ENCODE measurements at regions not wholly inside any gene's neighbourhood (a gene's known extent, or its start where the extent isn't known, plus 50 kb on each side); places are given as distances from the start of the nearest gene placed in this dataset.
A peak's percentile ranks its signal among the peaks of the same experiment; 100 is the strongest.

DNA sequence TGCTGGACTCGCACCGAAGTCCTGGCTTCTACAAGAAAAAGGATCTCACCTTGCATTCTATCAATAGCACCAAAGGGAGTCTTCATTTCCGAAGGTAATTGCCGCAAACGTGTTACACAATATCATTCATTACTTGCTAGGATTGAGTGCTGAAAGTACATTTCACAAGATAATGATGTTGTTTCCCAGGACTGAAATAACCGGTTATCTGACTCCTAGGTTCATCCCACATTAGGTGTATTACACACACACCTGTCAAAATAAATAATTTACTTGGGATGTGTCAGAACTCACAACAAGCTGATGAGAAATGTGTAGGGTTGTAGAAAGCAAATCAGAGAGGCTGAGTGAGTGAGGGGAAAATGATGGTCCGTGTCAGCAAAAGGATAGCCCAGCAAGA is 219.4 kb upstream of the RHOBTB1 start:
- no peak for DNase-seq (ENCODE audit: low spot score)
- no TSS peak for BruUV-seq (replicated peaks)
- no peaks in the 10 kb centered on the region for H3K36me3 ChIP-seq (ENCODE audit: insufficient read depth, low read length, poor library complexity, severe bottlenecking)
- POLR2A ChIA-PET (ENCODE audit: low non-redundant PET), result no interaction called here
- TF ChIP-seq, protein P1, sequence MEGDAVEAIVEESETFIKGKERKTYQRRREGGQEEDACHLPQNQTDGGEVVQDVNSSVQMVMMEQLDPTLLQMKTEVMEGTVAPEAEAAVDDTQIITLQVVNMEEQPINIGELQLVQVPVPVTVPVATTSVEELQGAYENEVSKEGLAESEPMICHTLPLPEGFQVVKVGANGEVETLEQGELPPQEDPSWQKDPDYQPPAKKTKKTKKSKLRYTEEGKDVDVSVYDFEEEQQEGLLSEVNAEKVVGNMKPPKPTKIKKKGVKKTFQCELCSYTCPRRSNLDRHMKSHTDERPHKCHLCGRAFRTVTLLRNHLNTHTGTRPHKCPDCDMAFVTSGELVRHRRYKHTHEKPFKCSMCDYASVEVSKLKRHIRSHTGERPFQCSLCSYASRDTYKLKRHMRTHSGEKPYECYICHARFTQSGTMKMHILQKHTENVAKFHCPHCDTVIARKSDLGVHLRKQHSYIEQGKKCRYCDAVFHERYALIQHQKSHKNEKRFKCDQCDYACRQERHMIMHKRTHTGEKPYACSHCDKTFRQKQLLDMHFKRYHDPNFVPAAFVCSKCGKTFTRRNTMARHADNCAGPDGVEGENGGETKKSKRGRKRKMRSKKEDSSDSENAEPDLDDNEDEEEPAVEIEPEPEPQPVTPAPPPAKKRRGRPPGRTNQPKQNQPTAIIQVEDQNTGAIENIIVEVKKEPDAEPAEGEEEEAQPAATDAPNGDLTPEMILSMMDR (conservative IDR thresholded peaks at IDR 0.05; ENCODE audit: low read depth, low read length), result no peak
- no peak for TF ChIP-seq EZH2 (IDR thresholded peaks at IDR 0.05; ENCODE audit: borderline replicate concordance, low read depth, low read length, poor library complexity, severe bottlenecking)
- no peak overlapping the region for H3K4me3 ChIP-seq (ENCODE audit: low read depth, low read length, poor library complexity, severe bottlenecking)
- intact Hi-C loops (cut with micrococcal nuclease; ENCODE audit: unreplicated experiment), result no loop called here
- H3K27me3 ChIP-seq (replicated peaks; ENCODE audit: insufficient read depth, low read depth, low read length, poor library complexity), result no peaks in the 10 kb centered on the region
- H3K4me1 ChIP-seq (ENCODE audit: insufficient read depth, low read length, poor library complexity, severe bottlenecking), result peaks cover 18% of the 10 kb centered on the region
- peaks cover 4% of the 10 kb centered on the region for H3K9me3 ChIP-seq (ENCODE audit: low read depth, low read length, poor library complexity, severe bottlenecking)
- CTCF ChIA-PET, result no interaction called here
- no peak overlapping the region for H3K27ac ChIP-seq (ENCODE audit: low read depth, low read length, poor library complexity, severe bottlenecking)

DNA sequence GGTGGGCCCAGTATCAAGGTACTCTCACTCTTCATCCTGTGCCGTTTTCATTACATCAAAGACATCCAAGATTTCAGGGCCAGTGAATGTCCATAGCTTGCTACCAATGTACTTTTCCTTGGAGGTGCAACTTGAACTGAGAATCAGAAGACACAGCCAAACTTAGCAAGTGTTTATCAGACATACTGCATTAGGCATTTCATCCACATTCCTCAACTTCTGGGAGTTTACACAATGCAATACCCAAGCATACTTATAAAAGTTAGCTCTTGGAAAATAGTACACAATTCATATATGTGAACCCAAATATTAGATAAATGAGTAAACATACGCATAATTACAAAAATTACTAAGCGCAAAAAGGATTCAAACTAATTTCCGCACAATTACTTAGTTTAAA is 216.3 kb upstream of the RHOBTB1 start:
- Histone ChIP-seq H3K36me3 (ENCODE audit: insufficient read depth, low read length, poor library complexity, severe bottlenecking) (no peaks in the 10 kb centered on the region), H3K9me3 (ENCODE audit: low read depth, low read length, poor library complexity, severe bottlenecking) (no peaks in the 10 kb centered on the region), H3K4me3 (ENCODE audit: low read depth, low read length, poor library complexity, severe bottlenecking) (no peak overlapping the region), H3K27ac (ENCODE audit: low read depth, low read length, poor library complexity, severe bottlenecking) (no peak overlapping the region), H3K27me3 (replicated peaks; ENCODE audit: insufficient read depth, low read depth, low read length, poor library complexity) (no peaks in the 10 kb centered on the region), H3K4me1 (ENCODE audit: insufficient read depth, low read length, poor library complexity, severe bottlenecking) (peaks cover 36% of the 10 kb centered on the region)
- ChIA-PET CTCF (no interaction called here), POLR2A (ENCODE audit: low non-redundant PET) (no interaction called here)
- intact Hi-C loops (cut with micrococcal nuclease; ENCODE audit: unreplicated experiment), result no loop called here
- TF ChIP-seq EZH2 (IDR thresholded peaks at IDR 0.05; ENCODE audit: borderline replicate concordance, low read depth, low read length, poor library complexity, severe bottlenecking), result no peak
- TF ChIP-seq, protein P1 (conservative IDR thresholded peaks at IDR 0.05; ENCODE audit: low read depth, low read length), result no peak
- DNase-seq (ENCODE audit: low spot score), result no peak
- no TSS peak for BruUV-seq (replicated peaks)

DNA sequence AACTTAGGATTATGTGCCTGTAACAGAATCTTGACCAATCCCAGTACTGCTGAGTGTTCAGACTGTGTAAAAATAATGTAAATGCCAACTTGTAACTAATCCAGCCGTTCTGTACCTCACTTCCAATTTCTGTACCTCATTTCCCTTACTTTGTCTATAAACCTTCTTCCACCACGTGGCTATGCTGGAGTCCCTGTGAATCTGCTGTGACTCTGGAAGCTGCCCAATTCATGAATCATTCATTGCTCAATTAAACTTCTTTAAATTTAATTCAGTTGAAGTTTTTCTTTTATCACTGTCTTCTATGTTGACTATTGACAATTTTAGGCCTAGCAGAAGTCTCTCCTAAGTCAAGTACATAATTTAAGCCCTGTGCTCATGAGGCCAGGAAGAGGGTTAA is 215.3 kb upstream of the RHOBTB1 start:
- TF ChIP-seq, protein P1 (conservative IDR thresholded peaks at IDR 0.05; ENCODE audit: low read depth, low read length), result no peak
- no peak for TF ChIP-seq EZH2 (IDR thresholded peaks at IDR 0.05; ENCODE audit: borderline replicate concordance, low read depth, low read length, poor library complexity, severe bottlenecking)
- Histone ChIP-seq H3K36me3 (ENCODE audit: insufficient read depth, low read length, poor library complexity, severe bottlenecking) (no peaks in the 10 kb centered on the region), H3K4me3 (ENCODE audit: low read depth, low read length, poor library complexity, severe bottlenecking) (no peak overlapping the region), H3K27ac (ENCODE audit: low read depth, low read length, poor library complexity, severe bottlenecking) (no peak overlapping the region), H3K27me3 (replicated peaks; ENCODE audit: insufficient read depth, low read depth, low read length, poor library complexity) (no peaks in the 10 kb centered on the region), H3K9me3 (ENCODE audit: low read depth, low read length, poor library complexity, severe bottlenecking) (no peaks in the 10 kb centered on the region), H3K4me1 (ENCODE audit: insufficient read depth, low read length, poor library complexity, severe bottlenecking) (peaks cover 34% of the 10 kb centered on the region)
- intact Hi-C loops (cut with micrococcal nuclease; ENCODE audit: unreplicated experiment), result no loop called here
- POLR2A ChIA-PET (ENCODE audit: low non-redundant PET), result no interaction called here
- no TSS peak for BruUV-seq (replicated peaks)
- CTCF ChIA-PET, result no interaction called here
- peak; percentile 74 for DNase-seq (ENCODE audit: low spot score)
